Epidermal melanocyte (primary cell): ENCODE measurements at regions not wholly inside any gene's neighbourhood (a gene's known extent, or its start where the extent isn't known, plus 50 kb on each side); places are given as distances from the start of the nearest gene placed in this dataset.
"Not testable (repeated sequence)": the region's sequence is repeated elsewhere in the genome, so short reads cannot be mapped to it uniquely, and the experiment has no call there.

Experiments used
- DNase-seq: peaks from one replicate; pipeline ENCODE4 v3.0.0; 2011; ENCODE audit warnings: low spot score; ENCODE audit not compliant: insufficient read length

DNA sequence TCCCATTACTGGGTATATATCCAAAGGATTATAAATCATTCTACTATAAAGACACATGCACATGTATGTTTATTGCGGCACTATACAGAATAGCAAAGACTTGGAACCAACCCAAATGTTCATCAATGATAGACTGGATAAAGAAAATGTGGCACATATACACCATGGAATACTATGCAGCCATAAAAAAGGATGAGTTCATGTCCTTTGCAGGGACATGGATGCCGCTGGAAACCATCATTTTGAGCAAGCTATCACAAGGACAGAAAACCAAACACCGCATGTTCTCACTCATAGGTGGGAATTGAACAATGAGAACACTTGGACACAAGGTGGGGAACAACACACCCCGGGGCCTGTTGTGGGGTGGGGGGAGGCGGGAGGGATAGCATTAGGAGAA is 57.0 kb upstream of the NEUROD1 start:
- not testable (repeated sequence) for DNase-seq

GRCh38 chr2:181738074-181738473 is 57.8 kb upstream of the NEUROD1 start:
- DNase-seq, result no peak

- DNase-seq, result no peak
Measured at GRCh38 chr2:181738563-181738962, 58.2 kb upstream of the NEUROD1 start.

GRCh38 chr2:181741756-181742155 is 61.4 kb upstream of the NEUROD1 start:
- no peak for DNase-seq

- DNase-seq, result no peak
Measured at GRCh38 chr2:181742361-181742760, 62.0 kb upstream of the NEUROD1 start.

- DNase-seq, result no peak
Measured at GRCh38 chr2:181742922-181743722, 62.8 kb upstream of the NEUROD1 start.

DNA sequence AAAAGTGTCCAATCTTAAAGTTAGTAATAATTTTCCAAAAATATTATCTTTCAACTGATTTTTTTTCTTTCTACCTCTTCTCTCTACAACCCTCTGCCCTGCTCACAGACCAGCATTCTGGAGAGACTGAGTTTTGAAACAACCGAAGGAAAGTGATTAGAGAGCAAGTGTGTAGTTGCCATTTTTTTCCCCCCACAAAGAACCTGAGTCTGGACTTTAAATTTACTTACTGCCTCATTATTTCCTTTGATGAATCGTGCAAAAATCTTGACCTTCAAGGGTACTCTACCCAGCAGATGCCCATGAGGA is 63.4 kb upstream of the NEUROD1 start:
- DNase-seq, result no peak

DNA sequence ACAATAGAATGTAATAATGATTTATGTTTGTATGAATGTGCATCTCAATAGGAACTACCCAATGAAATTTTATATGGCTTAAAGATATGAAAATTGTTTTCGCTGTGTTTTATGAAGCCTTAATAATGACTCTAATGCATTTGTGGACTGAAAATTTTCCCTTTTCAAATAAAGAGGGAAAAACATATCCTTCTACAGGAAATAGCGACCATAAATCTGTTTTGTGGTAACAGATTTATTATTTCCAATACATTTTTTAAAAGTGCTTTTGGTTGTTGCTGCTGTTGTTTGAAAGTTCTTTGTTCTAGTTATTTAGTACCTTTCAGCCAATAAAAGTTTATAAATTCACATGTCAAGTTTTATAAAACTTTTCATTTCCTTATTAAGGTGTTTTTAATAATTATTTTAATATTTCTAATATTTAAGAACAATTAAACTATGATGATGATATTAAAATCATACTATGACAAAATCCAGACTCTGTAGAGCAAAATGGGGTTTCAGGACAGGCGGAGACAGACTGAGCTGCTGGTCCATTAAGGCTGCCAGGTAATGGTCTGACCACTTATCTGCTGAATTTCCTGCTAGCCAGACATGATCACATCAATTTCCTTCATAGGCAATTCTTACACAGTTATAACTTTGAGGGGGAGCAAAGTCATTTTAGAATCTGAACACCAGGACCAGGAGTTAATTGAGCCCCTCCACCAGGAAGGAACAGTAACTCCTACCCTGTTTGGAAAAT is 65.7 kb upstream of the NEUROD1 start:
- no peak for DNase-seq

DNA sequence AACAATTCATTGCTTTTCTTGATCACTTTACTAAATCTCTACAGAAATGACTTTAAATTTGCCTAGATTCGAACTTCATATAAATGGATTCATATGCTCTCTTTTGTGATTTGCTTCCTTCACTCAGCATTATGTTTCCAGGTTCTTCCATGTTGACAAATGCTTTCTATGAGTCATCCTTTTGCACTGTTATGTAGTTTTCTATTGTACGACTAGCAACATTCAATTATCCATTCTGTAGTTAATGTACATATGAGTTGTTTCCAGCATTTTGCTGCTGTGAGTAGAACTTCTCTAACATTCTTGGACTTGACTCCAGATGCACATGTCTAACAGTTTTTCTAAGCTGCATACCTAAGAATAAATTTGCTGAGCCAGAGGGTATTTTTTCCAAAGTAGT is 66.5 kb upstream of the NEUROD1 start:
- DNase-seq, result no peak

DNA sequence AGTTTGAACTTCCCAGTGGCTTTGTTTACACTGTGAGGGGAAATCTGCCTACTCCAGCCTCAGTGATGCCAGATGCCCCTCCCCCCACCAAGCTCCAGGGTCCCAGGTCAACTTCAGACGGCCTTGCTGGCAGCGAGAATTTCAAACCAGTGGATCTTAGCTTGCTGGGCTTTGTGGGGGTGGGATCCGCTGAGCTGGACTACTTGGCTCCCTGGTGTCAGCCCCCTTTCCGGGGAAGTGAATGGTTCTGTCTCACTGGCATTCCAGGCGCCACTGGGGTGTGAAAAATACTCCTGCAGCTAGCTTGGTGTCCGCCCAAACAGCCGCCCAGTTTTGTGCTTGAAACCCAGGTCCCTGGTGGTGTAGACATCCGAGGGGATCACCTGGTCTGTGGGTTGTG is 70.0 kb upstream of the NEUROD1 start:
- no peak for DNase-seq

GRCh38 chr2:181751266-181752030 is 71.1 kb upstream of the NEUROD1 start:
- DNase-seq, result no peak

DNA sequence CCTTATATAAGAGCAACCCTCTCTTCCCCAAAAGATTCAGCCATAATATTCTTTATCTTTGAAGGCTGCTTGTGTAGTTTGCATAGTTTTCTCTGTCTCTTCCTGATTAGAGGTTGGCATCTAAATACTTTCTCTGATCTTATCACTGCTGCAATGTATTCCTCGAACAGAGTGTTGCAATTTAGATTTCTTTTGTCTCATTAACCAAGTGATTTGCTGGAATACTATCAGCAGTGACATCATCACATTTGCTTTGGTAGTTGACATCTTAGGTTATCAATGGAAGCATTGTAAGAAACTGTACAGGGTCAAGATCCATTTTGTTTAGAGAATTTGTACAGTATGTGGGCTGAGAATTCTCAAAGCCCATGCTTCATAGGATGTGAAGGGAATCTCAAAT is 72.0 kb upstream of the NEUROD1 start:
- DNase-seq, result no peak

- DNase-seq, result no peak
Measured at GRCh38 chr2:181753686-181754085, 73.4 kb upstream of the NEUROD1 start.

DNA sequence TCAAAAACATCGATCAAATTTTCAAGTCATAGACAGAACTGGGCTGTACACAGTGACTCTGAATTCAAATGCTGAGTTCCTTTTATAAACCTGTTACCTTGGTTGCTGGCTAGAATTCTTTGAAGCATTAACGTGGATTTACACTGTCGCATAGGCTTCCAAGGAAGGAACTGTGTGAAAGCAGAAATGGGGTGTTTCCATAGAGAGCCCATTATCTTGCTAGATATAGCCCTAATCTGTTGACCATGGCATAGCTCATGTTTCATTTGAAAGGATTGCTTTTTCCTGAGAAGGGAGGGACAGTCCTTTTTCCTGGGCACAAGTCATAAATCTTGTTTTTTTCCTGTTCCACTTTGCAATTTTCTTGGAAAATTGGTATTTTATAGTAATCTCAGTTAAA is 73.8 kb upstream of the NEUROD1 start:
- DNase-seq, result no peak

GRCh38 chr2:181755181-181755580 is 74.9 kb upstream of the NEUROD1 start:
- no peak for DNase-seq

- DNase-seq, result no peak
Measured at GRCh38 chr2:181760521-181760920, 80.2 kb upstream of the NEUROD1 start.

DNA sequence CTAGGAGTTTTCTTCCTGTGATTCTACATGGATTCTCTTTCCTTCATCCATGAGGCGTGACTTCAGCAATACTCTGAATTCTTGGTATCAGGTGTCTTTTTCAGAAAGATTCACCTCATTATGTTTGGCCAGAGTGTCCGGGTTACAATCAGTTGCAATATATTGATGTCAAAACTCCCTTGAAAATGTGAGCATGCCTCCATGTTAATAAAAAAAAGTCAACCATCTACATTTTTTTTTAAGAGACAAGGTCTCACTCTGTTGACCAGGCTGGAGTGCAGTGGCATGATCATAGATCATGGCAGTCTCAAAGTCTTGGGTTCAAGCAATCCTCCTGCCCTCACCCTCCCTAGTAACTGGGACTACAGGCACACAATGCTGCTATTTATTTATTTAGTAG is 80.9 kb upstream of the NEUROD1 start:
- no peak for DNase-seq

DNA sequence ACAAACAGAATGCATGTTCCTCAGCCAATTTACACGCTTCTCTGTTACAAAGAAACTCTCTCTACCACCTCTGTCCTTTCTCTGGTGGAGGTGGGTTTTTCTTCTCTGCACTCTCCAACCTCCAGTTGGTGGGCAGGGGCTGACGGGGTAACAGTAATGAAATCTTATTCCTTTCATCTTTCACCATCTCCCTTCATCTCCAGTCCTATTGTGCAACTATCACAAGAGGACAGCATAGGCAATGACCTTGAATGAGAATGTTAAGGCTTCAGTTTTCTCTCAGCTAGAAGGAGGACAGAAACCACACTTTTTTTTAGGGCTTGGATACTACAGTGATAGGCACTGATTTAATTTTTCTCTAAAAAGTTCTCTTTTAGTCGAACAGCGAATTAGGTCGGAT is 81.7 kb upstream of the NEUROD1 start:
- DNase-seq, result no peak

DNA sequence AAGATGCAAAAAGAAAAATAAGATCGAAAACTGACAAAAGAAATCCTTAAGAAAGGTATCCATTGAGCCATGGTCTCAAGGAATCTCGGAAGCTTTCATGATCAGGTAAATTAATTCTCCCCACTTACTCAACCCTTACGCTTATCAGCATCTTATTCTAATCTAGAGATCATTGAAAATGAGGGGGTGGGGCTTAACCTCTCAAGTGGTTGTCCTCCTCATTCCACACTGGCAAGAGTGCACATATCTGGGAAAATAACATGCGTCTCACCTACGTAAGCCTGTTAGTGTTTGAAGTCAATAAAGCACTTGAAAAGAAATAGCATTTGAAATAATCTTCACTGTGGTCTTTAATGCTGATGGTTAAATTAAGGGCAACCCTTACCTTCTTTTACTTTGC is 82.5 kb upstream of the NEUROD1 start:
- DNase-seq, result no peak

DNA sequence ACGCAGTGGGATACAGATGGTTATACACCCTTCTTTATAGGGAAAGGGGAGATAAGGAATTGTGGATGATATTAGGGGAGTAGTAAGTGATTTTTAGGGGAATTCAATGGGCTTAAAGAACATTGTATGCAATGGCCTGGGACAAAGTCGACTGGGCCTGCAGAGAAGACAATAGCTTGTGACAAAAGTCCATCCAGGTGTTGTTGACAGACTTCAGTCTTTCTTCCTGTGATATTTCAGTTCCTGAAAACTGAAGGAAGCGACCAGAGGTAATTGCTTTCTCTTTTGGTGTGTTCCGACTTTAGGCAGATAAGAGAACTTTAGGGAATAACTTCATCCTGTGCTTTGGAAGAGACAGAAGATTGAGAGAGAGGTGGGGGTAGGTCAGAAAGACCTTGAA is 83.1 kb upstream of the NEUROD1 start:
- no peak for DNase-seq

- DNase-seq, result no peak
Measured at GRCh38 chr2:181764095-181764963, 84.0 kb upstream of the NEUROD1 start.
